NCI-H2171 treated with DMSO at 0.1 percent for 48 hours (cell line): ENCODE measurements at regions not wholly inside any gene's neighbourhood (a gene's known extent, or its start where the extent isn't known, plus 50 kb on each side); places are given as distances from the start of the nearest gene placed in this dataset.
A peak's percentile ranks its signal among the peaks of the same experiment; 100 is the strongest.
"Not testable (repeated sequence)": the region's sequence is repeated elsewhere in the genome, so short reads cannot be mapped to it uniquely, and the experiment has no call there.

Source experiments
- DNase-seq: peaks from one replicate; lab custom pipeline; 2025; lab: John Stamatoyannopoulos, UW

DNA sequence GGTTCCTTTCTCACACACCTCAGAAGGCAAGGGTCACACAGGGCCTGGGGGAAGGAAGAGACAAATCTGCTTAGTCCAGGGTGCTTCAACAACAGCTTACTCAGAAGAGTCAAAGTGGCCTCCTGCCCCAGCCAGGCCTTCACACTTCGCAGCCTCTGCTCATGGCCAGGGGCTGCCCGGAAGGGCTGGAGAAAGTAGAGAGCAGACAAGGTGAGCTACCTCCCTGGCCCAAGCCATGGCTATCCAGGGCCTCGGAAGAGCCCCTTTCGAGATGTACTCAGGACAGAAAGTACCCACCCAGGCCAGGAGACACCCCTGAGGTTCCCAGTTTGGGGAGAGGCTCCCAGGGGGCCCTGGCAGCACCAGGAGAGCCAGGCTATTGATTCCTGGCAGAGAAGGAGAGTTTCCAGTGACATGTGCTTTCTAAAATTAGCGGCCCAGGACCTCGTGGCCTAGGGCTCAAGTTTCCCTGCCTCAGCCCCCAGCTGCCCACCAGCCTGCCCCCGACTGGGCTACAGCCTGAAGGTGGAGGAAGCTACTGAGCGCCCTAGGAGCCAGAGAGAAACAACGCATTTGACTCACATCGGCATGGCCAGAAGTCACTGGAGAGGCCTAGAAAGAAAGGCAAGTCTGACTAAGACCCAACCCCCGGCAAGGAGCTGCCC lies 533.2 kb downstream of the TP53TG3F start:
- DNase-seq: not testable (repeated sequence)

DNA sequence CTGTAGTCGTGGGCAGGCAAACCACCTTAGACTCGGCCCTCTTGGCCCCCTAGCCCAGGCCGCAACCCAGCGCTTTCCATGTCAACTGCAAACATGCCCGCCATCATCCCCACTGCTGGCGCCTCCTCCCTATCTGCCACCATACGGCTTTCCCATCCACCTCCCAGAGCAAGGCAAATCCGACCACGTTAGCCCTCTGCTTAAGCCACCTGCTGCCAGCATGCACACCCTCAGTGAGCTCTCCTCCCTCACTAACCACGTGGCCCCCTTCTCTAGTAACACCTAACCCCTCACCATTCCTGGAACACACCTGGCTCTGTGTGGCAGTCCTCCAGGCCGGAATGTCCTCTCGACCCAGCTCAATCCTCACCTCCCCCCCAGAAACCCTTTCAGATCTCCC lies 534.8 kb downstream of the TP53TG3F start:
- peak; percentile 7 for DNase-seq

DNA sequence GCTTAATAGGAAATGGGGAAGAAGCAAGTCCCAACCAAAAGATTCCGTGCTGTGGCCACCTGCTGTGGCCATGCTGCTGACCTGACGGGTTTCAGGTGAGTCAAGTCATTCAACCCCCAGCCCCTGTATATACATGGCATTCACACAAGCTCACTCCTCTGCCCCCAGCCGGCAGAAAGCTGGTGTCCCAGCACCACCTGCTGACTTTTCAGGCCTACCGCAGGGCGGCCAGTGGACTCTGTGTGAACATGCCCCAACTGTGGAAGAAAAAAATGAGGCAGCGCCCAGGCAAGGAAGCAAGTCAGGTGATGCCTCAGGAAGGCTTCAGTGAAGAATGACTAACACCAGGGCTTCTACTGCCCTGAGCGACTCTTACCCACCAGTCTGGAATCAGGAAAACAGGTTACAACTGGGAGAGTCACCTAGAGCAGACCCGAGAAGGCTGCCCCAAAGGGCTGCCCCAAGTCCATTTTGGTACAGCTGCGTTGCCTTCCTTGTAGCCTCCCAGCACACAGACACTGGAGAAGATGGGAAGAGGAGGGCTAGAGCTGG lies 536.5 kb downstream of the TP53TG3F start:
- DNase-seq: not testable (repeated sequence)

DNA sequence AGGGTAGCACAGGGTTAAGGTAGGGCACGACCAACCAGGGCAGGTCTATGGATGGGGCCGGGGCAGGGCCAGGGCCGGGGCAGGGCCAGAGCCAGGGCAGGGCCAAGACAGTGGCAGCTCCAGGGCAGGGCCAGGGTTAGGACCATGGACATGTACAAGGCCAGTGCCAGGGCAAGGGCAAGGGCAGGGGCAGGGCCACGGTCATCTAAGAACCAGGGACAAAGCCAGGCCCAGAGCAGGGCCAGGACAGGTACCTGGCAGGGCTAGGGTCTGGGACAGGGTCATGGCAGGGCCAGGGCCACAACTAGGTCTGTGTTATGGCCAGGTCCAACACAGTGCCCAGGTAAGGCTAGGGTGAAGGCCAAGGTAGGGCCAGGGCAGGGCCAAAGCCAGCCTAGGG lies 541.8 kb downstream of the TP53TG3F start:
- not testable (repeated sequence) for DNase-seq

DNA sequence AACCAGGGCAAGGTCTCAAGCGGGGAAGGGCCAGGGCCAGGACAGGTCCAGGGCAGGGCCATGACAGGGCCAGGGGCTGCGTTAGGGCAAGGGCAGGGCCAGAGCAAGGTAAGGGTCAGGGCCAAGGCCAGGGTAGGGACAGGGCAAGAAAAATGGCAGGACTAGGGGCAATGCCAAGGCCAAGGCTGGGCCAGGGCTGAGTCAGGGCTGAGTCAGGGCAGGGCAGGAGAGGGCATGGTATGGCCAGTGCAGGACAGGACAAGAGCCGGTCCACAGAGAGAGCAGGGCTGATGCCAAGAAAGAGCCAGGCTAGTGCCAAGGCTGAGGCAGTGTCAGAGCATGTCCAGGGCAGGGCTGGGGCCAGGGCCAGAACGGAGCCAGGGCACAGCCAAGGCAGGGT lies 542.5 kb downstream of the TP53TG3F start:
- not testable (repeated sequence) for DNase-seq

DNA sequence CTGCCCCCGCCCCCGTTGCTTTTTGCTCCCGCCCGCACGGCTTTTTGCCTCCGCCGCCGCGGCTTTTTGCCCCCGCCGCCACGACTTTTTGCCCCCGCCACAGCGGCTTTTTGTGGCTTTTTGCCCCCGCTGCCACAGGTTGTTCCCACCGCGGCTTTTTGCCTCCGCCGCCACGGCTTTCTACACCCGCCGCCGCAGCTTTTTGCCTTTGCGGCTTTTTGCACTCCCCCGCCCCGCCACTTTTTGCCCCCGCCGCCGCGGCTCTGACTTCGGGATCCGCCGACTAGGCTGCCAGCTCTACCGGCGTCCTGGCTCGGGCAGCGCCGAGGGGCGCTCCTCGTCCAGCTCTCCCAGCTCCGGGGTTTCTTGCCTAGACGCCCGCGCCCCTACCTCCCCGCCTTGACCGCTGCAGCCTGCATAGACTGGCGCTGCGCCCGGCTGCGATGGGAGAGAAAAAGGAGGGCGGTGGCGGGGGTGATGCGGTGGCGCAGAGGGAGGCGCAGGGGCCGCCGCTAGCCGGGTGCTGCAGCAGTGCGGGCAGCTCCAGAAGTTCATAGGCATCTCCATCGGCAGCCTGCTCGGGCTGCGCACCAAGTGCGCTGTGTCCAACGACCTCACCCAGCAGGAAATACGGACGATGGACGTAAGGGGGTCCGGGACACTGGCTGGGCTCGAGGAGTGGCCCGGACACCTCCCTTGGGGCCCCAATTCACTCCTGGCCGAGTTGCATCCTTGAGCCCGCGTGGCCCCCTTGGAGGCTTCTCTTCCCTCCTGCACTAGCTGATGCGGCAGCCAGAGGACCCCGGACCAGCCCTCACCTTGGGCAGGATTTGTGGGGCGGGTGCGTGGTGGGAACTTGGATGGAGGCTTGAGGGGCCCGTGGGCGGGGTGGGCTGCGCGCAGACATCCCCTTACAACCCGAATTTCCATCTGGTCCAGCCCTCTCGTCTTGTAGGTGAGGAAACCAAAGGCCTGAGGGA lies 555.7 kb downstream of the TP53TG3F start:
- not testable (repeated sequence) for DNase-seq

DNA sequence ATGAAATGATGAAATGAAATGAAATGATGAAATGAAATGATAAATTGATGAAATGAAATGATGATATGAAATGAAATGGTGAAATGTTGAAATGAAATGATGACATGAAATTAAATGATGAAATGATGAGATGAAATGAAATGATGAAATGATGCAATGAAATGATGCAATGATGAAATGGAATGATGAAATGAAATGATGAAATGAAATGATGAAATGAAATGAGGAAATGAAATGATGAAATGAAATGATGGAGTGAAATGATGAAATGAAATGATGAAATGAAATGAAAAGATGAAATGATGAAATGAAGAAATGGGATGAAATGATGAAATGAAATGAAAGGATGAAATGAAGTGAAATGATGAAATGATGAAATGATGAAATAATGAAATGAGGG lies 558.9 kb downstream of the TP53TG3F start:
- DNase-seq: not testable (repeated sequence)

DNA sequence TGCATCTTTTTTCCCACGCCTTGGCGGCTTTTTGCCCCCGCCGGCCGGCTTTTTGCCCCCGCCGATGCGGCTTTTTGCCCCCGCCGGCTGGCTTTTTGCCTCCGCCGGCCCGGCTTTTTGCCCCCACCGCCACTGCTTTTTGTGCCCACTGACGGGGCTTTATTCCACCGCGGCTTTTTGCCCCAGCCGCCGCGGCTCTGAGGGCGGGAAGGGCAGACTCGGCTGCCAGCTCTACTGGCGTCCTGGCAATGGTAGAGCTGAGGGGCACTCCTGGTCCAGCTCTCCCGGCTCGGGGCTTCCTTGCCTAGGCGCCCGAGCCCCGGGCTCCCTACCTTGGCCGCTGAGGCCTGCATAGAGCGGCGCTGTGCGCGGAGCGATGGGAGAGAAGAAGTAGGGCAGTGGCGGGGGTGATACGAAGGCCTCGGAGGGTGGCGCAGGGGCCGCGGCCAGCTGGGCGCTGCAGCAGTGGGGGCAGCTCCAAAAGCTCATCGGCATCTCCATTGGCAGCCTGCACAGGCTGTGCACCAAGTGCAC lies 591.4 kb downstream of the TP53TG3F start:
- DNase-seq: no peak

DNA sequence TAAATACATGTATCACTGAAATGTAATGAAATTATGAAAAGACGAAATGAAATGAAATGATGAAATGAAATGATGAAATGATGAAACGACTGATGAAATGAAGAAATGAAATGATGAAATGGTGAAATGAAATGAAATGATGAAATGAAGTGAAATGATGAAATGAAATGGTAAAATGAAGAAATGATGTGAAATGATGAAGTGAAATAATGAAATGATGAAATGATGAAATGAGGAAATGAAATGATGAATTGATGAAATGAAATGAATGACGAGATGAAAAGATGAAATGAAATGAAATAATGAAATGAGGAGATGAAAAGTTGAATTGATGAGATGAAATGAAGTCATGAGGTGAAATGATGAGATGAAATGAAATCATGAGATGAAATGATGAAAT lies 594.7 kb downstream of the TP53TG3F start:
- no peak for DNase-seq

DNA sequence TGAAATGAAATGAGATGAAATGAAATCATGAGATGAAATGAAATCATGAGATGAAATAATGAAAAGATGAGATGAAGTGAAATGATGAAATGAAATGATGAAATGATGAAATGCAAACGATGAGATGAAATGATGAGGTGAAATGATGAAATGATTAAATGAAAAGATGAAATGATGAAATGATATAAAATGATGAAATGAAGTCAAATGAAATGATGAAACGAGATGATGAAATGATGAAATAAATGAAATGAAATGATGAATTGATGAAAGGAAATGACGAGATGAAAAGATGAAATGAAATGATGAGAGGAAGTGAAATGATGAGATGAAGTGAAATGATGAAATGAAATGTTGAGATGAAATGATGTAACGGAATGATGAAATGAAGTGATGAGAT lies 595.6 kb downstream of the TP53TG3F start:
- no peak for DNase-seq

DNA sequence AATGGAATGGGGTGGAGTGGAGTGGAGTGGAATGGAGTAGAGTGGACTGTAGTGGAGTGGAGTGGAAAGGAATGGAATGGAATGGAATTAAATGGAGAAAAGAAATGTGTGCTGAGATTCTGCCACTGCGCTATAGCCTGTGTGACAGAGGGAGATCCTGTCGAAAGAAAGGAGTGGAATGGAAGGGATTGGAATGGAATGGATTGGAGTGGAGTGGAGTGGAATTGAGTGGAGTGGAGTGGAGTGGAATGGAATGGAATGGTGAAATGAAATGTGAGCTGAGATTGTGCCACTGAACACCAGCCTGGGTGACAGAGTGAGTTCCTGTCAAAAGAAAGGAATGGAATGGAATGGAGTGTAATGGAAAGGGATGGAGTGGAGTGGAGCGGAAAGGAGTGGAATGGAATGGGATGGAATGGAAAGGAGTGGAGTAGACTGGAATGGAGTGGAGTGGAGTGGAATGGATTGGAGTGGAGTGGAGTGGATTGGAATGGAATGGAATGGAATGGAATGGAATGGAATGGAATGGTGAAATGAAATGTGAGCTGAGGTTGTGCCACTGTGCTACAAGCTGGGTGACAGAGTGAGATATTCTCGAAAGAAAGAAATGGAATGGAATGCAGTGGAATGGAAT lies 603.3 kb downstream of the TP53TG3F start:
- DNase-seq: not testable (repeated sequence)

DNA sequence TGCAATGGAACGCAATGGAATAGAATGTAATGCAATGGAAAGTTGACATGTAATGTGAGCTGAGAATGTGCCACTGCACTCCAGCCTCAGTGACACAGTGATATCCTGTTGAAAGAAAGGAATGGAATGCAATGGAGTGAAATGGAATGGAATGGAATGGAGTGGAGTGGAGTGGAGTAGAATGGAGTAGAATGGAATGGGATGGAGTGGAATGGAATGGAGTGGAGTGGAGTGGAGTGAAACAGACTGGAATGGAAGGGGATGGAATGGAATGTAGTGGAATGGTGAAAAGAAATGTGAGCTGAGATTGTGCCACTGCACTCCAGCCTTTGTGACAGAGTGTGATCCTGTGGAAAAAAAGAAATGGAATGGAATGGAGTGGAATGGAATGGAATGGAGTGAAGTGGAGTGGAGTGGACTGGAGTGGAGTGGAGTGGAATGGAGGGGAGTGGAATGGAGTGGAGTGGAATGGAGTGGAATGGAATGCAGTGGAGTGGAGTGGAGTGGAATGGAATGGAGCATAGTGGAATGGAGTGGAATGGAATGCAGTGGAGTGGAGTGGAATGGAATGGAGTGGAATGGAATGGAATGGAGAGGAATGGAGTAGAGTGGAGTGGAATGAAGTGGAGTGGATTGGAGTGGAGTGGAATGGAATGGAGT lies 604.2 kb downstream of the TP53TG3F start:
- not testable (repeated sequence) for DNase-seq

DNA sequence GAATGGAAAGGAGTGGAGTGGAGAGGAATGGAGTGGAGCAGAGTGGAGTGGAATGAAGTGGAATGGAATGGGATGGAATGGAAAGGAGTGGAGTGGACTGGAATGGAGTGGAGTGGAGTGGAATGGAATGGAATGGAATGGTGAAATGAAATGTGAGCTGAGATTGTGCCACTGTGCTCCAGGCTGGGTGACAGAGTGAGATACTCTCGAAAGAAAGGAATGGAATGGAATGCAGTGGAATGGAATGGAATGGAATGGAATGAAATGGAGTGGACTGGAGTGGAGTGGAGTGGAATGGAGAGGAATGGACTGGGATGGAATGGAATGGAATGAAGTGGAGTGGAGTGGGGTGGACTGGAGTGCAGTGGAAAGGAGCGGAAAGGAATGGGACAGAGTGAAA lies 605.2 kb downstream of the TP53TG3F start:
- DNase-seq: not testable (repeated sequence)

DNA sequence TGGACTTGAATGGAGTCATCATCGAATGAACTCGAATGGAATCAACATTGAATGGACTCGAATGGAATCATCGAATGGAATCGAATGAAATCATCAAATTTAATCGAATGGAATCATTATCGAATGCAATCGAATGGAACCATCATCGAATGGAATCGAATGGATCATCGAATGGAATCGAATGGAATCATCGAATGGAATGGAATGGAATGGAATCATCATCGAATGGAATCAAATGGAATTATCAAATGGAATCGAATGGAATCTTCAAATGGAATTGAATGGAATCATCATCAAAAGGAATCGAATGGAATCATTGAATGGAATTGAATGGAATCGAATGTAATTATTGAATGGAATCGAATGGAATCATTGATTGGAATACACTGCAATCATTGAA lies 610.3 kb downstream of the TP53TG3F start:
- DNase-seq: not testable (repeated sequence)

DNA sequence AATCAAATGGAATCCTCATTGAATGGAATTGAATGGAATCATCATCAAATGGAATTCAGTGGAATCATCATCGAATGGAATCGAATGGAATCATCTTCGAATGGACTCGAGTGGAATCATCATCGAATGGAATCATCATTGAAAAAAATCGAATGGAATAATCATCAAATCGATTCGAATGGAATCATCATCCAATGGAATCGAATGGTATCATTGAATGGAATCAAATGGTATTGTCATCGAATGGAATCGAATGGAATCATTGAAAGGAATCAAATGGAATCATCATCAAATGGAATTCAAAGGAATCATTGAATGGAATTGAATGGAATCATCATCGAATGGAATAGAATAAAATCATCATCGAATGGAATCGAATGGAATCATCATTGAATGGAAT lies 619.3 kb downstream of the TP53TG3F start:
- DNase-seq: no peak

DNA sequence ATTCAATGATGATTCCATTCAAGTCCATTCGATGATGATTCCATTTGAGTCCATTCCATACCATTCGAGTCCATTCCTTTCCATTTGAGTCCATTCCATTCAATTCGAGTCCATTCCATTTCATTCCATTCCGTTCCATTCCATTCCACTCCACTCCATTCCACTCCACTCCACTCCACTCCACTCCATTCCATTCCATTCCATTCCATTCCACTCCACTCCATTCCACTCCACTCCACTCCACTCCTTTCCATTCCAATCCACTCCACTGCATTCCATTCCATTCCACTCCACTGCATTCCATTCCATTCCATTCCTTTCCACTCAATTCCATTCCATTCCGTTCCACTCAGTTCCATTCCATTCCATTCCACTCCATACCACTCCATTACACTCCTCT lies 625.6 kb downstream of the TP53TG3F start:
- not testable (repeated sequence) for DNase-seq

DNA sequence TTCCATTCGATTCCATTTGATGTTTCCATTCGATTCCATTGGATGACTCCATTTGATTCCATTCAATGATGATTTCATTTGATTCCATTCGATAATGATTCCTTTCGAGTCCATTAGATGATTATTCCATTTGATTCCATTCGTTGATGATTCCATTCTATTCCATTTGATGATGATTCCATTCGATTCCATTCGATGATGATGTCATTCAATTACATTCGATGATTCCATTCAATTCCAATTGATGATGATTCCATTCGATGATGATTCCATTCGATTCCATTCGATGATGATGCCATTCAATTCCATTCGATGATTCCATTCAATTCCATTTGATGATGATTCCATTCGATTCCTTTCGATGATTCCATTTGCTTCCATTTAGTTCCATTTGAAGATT lies 635.6 kb downstream of the TP53TG3F start:
- not testable (repeated sequence) for DNase-seq

DNA sequence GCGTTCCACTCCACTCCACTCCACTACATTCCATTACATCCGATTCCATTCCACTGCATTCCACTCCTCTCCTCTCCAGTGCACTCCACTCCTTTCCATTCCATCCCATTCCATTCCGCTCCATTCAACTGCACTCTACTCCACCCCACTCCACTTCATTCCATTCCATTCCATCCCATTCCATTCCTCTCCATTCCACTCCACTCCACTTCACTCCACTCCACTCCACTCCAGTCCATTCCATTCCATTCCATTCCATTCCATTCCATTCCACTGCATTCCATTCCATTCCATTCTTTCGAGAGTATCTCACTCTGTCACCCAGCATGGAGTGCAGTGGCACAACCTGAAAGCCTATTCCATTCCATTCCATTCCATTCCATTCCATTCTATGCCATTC lies 637.5 kb downstream of the TP53TG3F start:
- DNase-seq: not testable (repeated sequence)

DNA sequence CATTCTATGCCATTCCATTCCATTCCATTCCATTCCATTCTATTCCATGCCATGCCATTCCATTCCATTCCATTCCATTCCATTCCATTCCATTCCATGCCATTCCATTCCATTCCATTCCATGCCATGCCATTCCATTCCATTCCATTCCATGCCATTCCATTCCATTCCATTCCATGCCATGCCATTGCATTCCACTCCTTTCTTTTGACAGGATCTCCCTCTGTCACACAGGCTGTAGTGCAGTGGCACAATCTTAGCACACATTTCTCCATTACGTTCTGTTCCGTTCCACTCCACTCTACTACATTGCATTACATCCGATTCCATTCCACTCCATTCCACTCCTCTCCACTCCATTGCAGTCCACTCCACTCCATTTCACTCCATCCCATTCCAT lies 637.9 kb downstream of the TP53TG3F start:
- DNase-seq: not testable (repeated sequence)

DNA sequence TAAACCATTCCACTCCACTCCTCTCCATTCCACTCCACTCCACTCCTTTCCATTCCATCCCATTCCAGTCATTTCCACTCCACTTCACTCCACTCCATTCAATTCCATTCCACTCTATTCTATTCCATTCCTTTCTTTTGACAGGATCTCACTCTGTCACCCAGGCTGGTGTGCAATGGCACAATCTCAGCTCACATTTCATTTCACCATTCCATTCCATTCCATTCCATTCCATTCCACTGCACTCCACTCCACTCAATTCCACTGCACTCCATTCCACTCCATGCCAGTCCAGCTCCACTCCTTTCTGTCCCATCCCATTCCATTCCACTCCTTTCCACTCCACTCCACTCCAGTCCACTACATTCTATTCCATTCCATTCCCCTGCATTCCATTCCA lies 638.6 kb downstream of the TP53TG3F start:
- not testable (repeated sequence) for DNase-seq

DNA sequence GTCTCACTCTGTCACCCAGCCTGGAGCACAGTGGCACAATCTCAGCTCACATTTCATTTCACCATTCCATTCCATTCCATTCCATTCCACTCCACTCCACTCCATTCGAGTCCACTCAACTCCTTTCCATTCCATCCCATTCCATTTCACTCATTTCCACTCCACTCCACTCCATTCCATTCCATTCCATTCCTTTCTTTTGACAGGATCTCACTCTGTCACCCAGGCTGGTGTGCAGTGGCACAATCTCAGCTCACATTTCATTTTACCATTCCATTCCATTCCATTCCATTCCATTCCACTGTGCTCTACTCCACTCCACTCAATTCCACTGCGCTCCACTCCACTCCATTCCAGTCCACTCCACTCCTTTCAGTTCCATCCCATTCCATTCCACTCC lies 639.6 kb downstream of the TP53TG3F start:
- DNase-seq: not testable (repeated sequence)
